ENCODE measurements at regions not wholly inside any gene's neighbourhood (a gene's known extent, or its start where the extent isn't known, plus 50 kb on each side); places are given as distances from the start of the nearest gene placed in this dataset.

DNA sequence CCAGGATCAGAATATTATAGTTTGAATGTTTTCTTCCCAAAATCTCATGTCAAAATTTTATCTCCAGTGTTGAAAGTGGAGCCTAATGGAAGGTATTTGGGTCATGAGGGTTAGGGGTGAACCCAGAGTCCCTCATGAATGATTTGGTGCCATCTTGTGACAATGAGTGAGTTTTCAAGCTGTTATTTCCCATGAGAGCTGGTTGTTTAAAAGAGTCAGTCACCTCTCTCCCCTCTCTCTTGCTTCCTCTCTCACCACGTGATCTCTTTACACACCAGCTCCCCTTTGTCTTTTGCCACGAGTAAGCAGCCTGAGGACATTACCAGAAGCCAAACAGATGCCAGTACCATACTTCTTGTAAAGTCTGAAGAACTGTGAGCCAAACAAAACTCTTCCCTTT is 561.6 kb downstream of the RERGL start:
- H3K36me3 ChIP-seq, result no peaks in the 10 kb centered on the region
- H3K27me3 ChIP-seq, result no peaks in the 10 kb centered on the region
- no peaks in the 10 kb centered on the region for H3K4me1 ChIP-seq
- no peak overlapping the region for H3K4me3 ChIP-seq
- TF ChIP-seq POLR2A (IDR thresholded peaks at IDR 0.05), result no peak
- TF ChIP-seq CTCF (IDR thresholded peaks at IDR 0.05 in 4 of 5, conservative IDR thresholded peaks at IDR 0.05 in 1 of 5), result no peak
- intact Hi-C loops (cut with DNase I; ENCODE audit: low total_unique reads) (no loop called here), in situ Hi-C loops (cut with MboI; ENCODE audit: low sequenced_read_pairs in 4 of 4) (no loop called here)
- H3K9me3 ChIP-seq, result no peaks in the 10 kb centered on the region
- H3K27ac ChIP-seq, result no peak overlapping the region
- DNase-seq (no peak), ATAC-seq (no peak)

GRCh38 chr12:17527021-17527420 is 563.0 kb downstream of the RERGL start:
- DNase-seq (no peak), ATAC-seq (no peak)
- in situ Hi-C loops (cut with MboI; ENCODE audit: low sequenced_read_pairs in 4 of 4), result no loop called here
- Histone ChIP-seq H3K4me1 (no peaks in the 10 kb centered on the region), H3K36me3 (no peaks in the 10 kb centered on the region), H3K4me3 (no peak overlapping the region), H3K27ac (no peak overlapping the region), H3K9me3 (no peaks in the 10 kb centered on the region), H3K27me3 (no peaks in the 10 kb centered on the region)
- intact Hi-C loops (cut with DNase I; ENCODE audit: low total_unique reads), result no loop called here
- TF ChIP-seq POLR2A (IDR thresholded peaks at IDR 0.05), result no peak
- no peak for TF ChIP-seq CTCF (IDR thresholded peaks at IDR 0.05 in 4 of 5, conservative IDR thresholded peaks at IDR 0.05 in 1 of 5)

GRCh38 chr12:17511369-17511768 is 578.6 kb downstream of the RERGL start:
- intact Hi-C loops (cut with DNase I; ENCODE audit: low total_unique reads), result no loop called here
- no peaks in the 10 kb centered on the region for H3K4me1 ChIP-seq
- no peak for ATAC-seq
- no peaks in the 10 kb centered on the region for H3K27me3 ChIP-seq
- TF ChIP-seq POLR2A (IDR thresholded peaks at IDR 0.05) (no peak), CTCF (IDR thresholded peaks at IDR 0.05 in 4 of 5, conservative IDR thresholded peaks at IDR 0.05 in 1 of 5) (no peak)
- H3K27ac ChIP-seq, result no peak overlapping the region
- no peak for DNase-seq
- no peaks in the 10 kb centered on the region for H3K9me3 ChIP-seq
- no peaks in the 10 kb centered on the region for H3K36me3 ChIP-seq
- in situ Hi-C loops (cut with MboI; ENCODE audit: low sequenced_read_pairs in 4 of 4), result no loop called here
- H3K4me3 ChIP-seq, result no peak overlapping the region

- no peaks in the 10 kb centered on the region for H3K27me3 ChIP-seq
- no peak overlapping the region for H3K27ac ChIP-seq
- H3K4me1 ChIP-seq, result no peaks in the 10 kb centered on the region
- no peaks in the 10 kb centered on the region for H3K9me3 ChIP-seq
- intact Hi-C loops (cut with DNase I; ENCODE audit: low total_unique reads) (no loop called here), in situ Hi-C loops (cut with MboI; ENCODE audit: low sequenced_read_pairs in 4 of 4) (no loop called here)
- H3K36me3 ChIP-seq, result no peaks in the 10 kb centered on the region
- ATAC-seq (no peak), DNase-seq (no peak)
- no peak for TF ChIP-seq POLR2A (IDR thresholded peaks at IDR 0.05)
- TF ChIP-seq CTCF (IDR thresholded peaks at IDR 0.05 in 4 of 5, conservative IDR thresholded peaks at IDR 0.05 in 1 of 5), result no peak
- no peak overlapping the region for H3K4me3 ChIP-seq
Measured at GRCh38 chr12:17507336-17507735, 582.7 kb downstream of the RERGL start.

GRCh38 chr12:17503742-17504141 is 586.3 kb downstream of the RERGL start:
- Histone ChIP-seq H3K4me3 (no peak overlapping the region), H3K36me3 (no peaks in the 10 kb centered on the region), H3K27ac (no peak overlapping the region), H3K4me1 (no peaks in the 10 kb centered on the region), H3K27me3 (no peaks in the 10 kb centered on the region), H3K9me3 (no peaks in the 10 kb centered on the region)
- no peak for DNase-seq
- intact Hi-C loops (cut with DNase I; ENCODE audit: low total_unique reads), result no loop called here
- ATAC-seq, result no peak
- TF ChIP-seq POLR2A (IDR thresholded peaks at IDR 0.05) (no peak), CTCF (IDR thresholded peaks at IDR 0.05 in 4 of 5, conservative IDR thresholded peaks at IDR 0.05 in 1 of 5) (no peak)
- in situ Hi-C loops (cut with MboI; ENCODE audit: low sequenced_read_pairs in 4 of 4), result no loop called here
